ENCODE measurements at regions not wholly inside any gene's neighbourhood (a gene's known extent, or its start where the extent isn't known, plus 50 kb on each side); places are given as distances from the start of the nearest gene placed in this dataset.

GRCh38 chr9:78630966-78631365 lies 334.0 kb downstream of the PSAT1 start:
- Histone ChIP-seq H3K4me2 (ENCODE audit: low read length) (peak overlapping the region; percentile 41), H4K20me1 (ENCODE audit: insufficient read depth, low read length) (no peaks in the 10 kb centered on the region), H3K36me3 (replicated peaks; ENCODE audit: low read depth, low read length) (no peaks in the 10 kb centered on the region), H3K27ac (ENCODE audit: low read length) (no peak overlapping the region), H3K79me2 (ENCODE audit: low read length) (no peaks in the 10 kb centered on the region), H3K4me1 (ENCODE audit: low read length) (peaks cover 4% of the 10 kb centered on the region), H3K4me3 (ENCODE audit: low read length) (0 out of 2 replicates have a peak overlapping the region, but pooled peaks have one; percentile 15), H3K9me3 (ENCODE audit: insufficient read depth, low read length) (no peaks in the 10 kb centered on the region), H2AFZ (ENCODE audit: low read depth, low read length) (no peak overlapping the region; the same call in 1 of the 2 replicates), H3K9ac (ENCODE audit: low read length) (no peak overlapping the region), H3K27me3 (ENCODE audit: low read depth, low read length) (peaks cover 12% of the 10 kb centered on the region; the same call in 1 of the 2 replicates)
- TF ChIP-seq EZH2phosphoT487 (IDR thresholded peaks at IDR 0.05; ENCODE audit: low read depth): no peak
- TF ChIP-seq, protein P1, sequence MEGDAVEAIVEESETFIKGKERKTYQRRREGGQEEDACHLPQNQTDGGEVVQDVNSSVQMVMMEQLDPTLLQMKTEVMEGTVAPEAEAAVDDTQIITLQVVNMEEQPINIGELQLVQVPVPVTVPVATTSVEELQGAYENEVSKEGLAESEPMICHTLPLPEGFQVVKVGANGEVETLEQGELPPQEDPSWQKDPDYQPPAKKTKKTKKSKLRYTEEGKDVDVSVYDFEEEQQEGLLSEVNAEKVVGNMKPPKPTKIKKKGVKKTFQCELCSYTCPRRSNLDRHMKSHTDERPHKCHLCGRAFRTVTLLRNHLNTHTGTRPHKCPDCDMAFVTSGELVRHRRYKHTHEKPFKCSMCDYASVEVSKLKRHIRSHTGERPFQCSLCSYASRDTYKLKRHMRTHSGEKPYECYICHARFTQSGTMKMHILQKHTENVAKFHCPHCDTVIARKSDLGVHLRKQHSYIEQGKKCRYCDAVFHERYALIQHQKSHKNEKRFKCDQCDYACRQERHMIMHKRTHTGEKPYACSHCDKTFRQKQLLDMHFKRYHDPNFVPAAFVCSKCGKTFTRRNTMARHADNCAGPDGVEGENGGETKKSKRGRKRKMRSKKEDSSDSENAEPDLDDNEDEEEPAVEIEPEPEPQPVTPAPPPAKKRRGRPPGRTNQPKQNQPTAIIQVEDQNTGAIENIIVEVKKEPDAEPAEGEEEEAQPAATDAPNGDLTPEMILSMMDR (IDR thresholded peaks at IDR 0.05; ENCODE audit: low read depth, low read length): no peak

GRCh38 chr9:78640728-78641127 lies 343.8 kb downstream of the PSAT1 start:
- Histone ChIP-seq H3K4me1 (ENCODE audit: low read length) (peaks cover 8% of the 10 kb centered on the region; the same call in 1 of the 2 replicates), H3K27ac (ENCODE audit: low read length) (no peak overlapping the region), H3K27me3 (ENCODE audit: low read depth, low read length) (no peaks in the 10 kb centered on the region), H3K36me3 (replicated peaks; ENCODE audit: low read depth, low read length) (no peaks in the 10 kb centered on the region), H3K4me3 (ENCODE audit: low read length) (no peak overlapping the region), H3K79me2 (ENCODE audit: low read length) (no peaks in the 10 kb centered on the region), H3K9ac (ENCODE audit: low read length) (no peak overlapping the region), H2AFZ (ENCODE audit: low read depth, low read length) (no peak overlapping the region), H3K4me2 (ENCODE audit: low read length) (no peak overlapping the region), H3K9me3 (ENCODE audit: insufficient read depth, low read length) (0 out of 2 replicates have a peak, but pooled peaks cover 4% of the 10 kb centered on the region), H4K20me1 (ENCODE audit: insufficient read depth, low read length) (no peaks in the 10 kb centered on the region)
- TF ChIP-seq, protein P1 (IDR thresholded peaks at IDR 0.05; ENCODE audit: low read depth, low read length): no peak
- no peak for TF ChIP-seq EZH2phosphoT487 (IDR thresholded peaks at IDR 0.05; ENCODE audit: low read depth)

DNA sequence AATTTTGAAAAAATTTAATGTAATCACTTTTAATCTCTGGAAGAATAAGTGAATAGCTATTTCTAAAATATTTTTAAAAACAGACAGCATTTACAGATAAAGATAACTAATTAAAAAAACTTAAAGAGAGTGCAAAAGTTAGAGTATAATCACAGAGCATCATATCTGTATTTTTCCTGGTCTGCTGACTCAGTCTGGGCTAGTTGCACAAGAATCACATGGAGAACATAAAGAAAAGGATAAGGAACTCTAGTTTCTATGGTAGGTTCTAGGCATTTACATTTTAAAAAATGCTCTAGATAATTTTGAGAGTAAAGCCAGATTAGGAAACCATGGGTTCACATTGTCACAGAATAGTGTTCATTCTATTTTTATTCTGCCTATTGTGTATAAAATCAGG lies 347.4 kb downstream of the PSAT1 start:
- no peaks in the 10 kb centered on the region for H4K20me1 ChIP-seq (ENCODE audit: insufficient read depth, low read length)
- H3K27ac ChIP-seq (ENCODE audit: low read length): no peak overlapping the region
- H3K9ac ChIP-seq (ENCODE audit: low read length): no peak overlapping the region
- H3K4me3 ChIP-seq (ENCODE audit: low read length): no peak overlapping the region
- H3K27me3 ChIP-seq (ENCODE audit: low read depth, low read length): no peaks in the 10 kb centered on the region
- H3K79me2 ChIP-seq (ENCODE audit: low read length): no peaks in the 10 kb centered on the region
- no peak overlapping the region for H2AFZ ChIP-seq (ENCODE audit: low read depth, low read length)
- H3K36me3 ChIP-seq (replicated peaks; ENCODE audit: low read depth, low read length): no peaks in the 10 kb centered on the region
- no peaks in the 10 kb centered on the region for H3K4me1 ChIP-seq (ENCODE audit: low read length)
- TF ChIP-seq, protein P1 (IDR thresholded peaks at IDR 0.05; ENCODE audit: low read depth, low read length): no peak
- no peak overlapping the region for H3K4me2 ChIP-seq (ENCODE audit: low read length)
- H3K9me3 ChIP-seq (ENCODE audit: insufficient read depth, low read length): 0 out of 2 replicates have a peak, but pooled peaks cover 4% of the 10 kb centered on the region

DNA sequence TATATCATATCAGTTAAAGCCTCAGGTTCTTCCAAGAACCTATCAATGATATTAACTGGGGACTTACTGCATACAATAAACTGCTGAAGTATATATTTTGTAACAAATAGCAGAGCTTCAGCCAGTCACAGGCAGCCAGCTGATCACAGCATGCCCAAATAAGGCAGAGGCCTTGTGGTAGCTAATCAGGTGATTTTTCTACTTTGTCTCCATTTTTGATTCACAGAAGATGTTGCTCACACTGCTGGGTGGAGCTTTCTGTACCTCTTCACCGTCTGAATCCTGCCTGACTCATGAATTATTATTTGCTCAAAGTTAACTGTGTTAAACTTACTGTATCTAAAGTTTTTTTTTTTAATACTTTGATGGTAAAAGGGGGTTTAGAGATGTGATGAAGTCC lies 357.4 kb downstream of the PSAT1 start:
- H4K20me1 ChIP-seq (ENCODE audit: insufficient read depth, low read length): no peaks in the 10 kb centered on the region
- no peaks in the 10 kb centered on the region for H3K9me3 ChIP-seq (ENCODE audit: insufficient read depth, low read length)
- H3K4me2 ChIP-seq (ENCODE audit: low read length): no peak overlapping the region
- H3K4me1 ChIP-seq (ENCODE audit: low read length): no peaks in the 10 kb centered on the region
- no peak overlapping the region for H3K4me3 ChIP-seq (ENCODE audit: low read length)
- TF ChIP-seq EZH2phosphoT487 (IDR thresholded peaks at IDR 0.05; ENCODE audit: low read depth): no peak
- TF ChIP-seq, protein P1 (IDR thresholded peaks at IDR 0.05; ENCODE audit: low read depth, low read length): no peak
- H3K27me3 ChIP-seq (ENCODE audit: low read depth, low read length): no peaks in the 10 kb centered on the region
- H2AFZ ChIP-seq (ENCODE audit: low read depth, low read length): no peak overlapping the region
- H3K36me3 ChIP-seq (replicated peaks; ENCODE audit: low read depth, low read length): no peaks in the 10 kb centered on the region
- H3K9ac ChIP-seq (ENCODE audit: low read length): no peak overlapping the region
- H3K79me2 ChIP-seq (ENCODE audit: low read length): no peaks in the 10 kb centered on the region
- no peak overlapping the region for H3K27ac ChIP-seq (ENCODE audit: low read length)
